ENCODE measurements at regions not wholly inside any gene's neighbourhood (a gene's known extent, or its start where the extent isn't known, plus 50 kb on each side); places are given as distances from the start of the nearest gene placed in this dataset.

GRCh38 chr5:121658221-121658620, 193.5 kb upstream of the FTMT start:
- ChIA-PET POLR2A (ENCODE audit: unreplicated experiment) (no interaction called here), CTCF (no interaction called here)
- Histone ChIP-seq H2BK15ac (ENCODE audit: low read depth, low read length) (no peak overlapping the region), H3K79me1 (ENCODE audit: low read depth in 1 of 2, low read length in 2 of 2) (no peaks in the 10 kb centered on the region), H4K5ac (ENCODE audit: low read depth, low read length) (no peak overlapping the region), H2BK20ac (ENCODE audit: low read depth, low read length) (no peak overlapping the region), H2BK5ac (ENCODE audit: low read depth, low read length, poor library complexity, severe bottlenecking) (no peak overlapping the region), H3K4me3 (ENCODE audit: insufficient read depth, low read depth, low read length) (no peak overlapping the region), H3K27me3 (ENCODE audit: control insufficient read depth, insufficient read depth, low read length) (no peaks in the 10 kb centered on the region), H2AK9ac (replicated peaks; ENCODE audit: low read depth, low read length, poor library complexity) (no peak overlapping the region), H3K18ac (ENCODE audit: low read depth, low read length) (no peak overlapping the region), H2AK5ac (ENCODE audit: low read depth, low read length) (no peak overlapping the region), H3K9ac (ENCODE audit: low read depth, low read length) (no peak overlapping the region), H2BK120ac (ENCODE audit: low read depth, low read length) (no peak overlapping the region), H3K4me1 (ENCODE audit: control insufficient read depth, insufficient read depth, low read length) (no peaks in the 10 kb centered on the region), H2AFZ (replicated peaks; ENCODE audit: low read length, poor library complexity) (no peak overlapping the region), H3K36me3 (ENCODE audit: control insufficient read depth, insufficient read depth, low read length) (no peaks in the 10 kb centered on the region), H4K8ac (ENCODE audit: low read depth in 2 of 2, low read length in 2 of 2) (no peak overlapping the region), H4K91ac (ENCODE audit: insufficient read depth, low read depth, low read length) (no peak overlapping the region), H3K56ac (ENCODE audit: extremely low read depth, insufficient read depth, low read length) (no peak overlapping the region), H4K20me1 (ENCODE audit: insufficient read depth, low read length) (no peaks in the 10 kb centered on the region), H3K4ac (ENCODE audit: low read depth, low read length) (no peak overlapping the region), H3K9me3 (ENCODE audit: control insufficient read depth, insufficient read depth, low read length) (no peaks in the 10 kb centered on the region; the same call in 1 of the 2 replicates), H3K23ac (ENCODE audit: low read depth, low read length) (no peak overlapping the region), H3K14ac (replicated peaks; ENCODE audit: low read depth, low read length) (no peak overlapping the region), H3K9me1 (ENCODE audit: insufficient read depth, low read length) (no peaks in the 10 kb centered on the region), H3K4me2 (ENCODE audit: low read depth, low read length) (no peak overlapping the region), H3K27ac (ENCODE audit: insufficient read depth, low read length) (no peak overlapping the region)
- in situ Hi-C loops (cut with MboI; ENCODE audit: low sequenced_read_pairs) (no loop called here), dilution Hi-C loops (cut with HindIII; ENCODE audit: low sequenced_read_pairs, unreplicated experiment) (no loop called here), intact Hi-C loops (cut with micrococcal nuclease) (no loop called here)
- TF ChIP-seq MAFK (IDR thresholded peaks at IDR 0.05; ENCODE audit: low read depth, low read length): peak; percentile 45; the same call in 1 of the 2 replicates
- TF ChIP-seq RFX5 (IDR thresholded peaks at IDR 0.05; ENCODE audit: low read depth, low read length): no peak
- no TSS peak for BruUV-seq (replicated peaks)
- DNase-seq (no peak), ATAC-seq (ENCODE audit: low read depth) (no peak)

Data from IMR-90 (cell line).